ENCODE measurements at regions not wholly inside any gene's neighbourhood (a gene's known extent, or its start where the extent isn't known, plus 50 kb on each side); places are given as distances from the start of the nearest gene placed in this dataset.

DNA sequence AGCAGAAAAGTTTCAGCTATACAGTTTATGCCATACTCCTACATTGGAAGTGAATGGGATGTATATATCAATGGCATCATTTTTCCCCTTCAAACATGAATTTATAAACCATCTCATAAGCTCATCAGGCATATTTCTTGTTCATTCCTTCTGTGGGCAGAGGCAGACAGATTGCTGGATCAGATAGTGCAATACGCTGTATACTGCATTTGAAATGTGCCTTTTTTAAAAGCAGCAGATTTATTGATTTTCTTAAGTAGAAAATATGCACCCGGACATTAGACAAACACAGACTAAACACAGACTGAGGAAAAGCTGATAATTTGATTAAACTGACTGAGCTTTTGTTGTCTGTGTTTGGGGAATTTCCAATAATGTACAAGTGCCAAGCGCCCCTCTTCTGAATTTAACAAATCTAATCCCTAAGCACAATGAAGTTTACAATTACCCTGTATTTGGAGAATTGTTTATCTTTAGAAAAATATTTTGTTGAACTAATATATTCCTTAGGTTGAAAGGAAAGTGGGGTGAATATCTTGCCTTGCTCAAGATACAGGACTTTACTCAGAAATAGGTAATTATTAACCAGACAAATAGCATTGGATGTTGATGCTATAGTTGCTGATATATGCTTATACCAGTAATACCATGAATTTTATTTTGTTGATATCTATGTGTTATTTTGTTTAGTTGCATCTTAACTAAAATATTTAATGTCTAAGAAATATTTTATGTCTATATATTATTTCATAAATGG, 566.6 kb upstream of the MEF2C start:
- no peak overlapping the region for H3K56ac ChIP-seq (replicated peaks; ENCODE audit: insufficient read length, low read depth, low read length)
- H3K4me3 ChIP-seq (ENCODE audit: extremely low read depth in 1 of 4, insufficient read depth in 2 of 4, low read depth in 3 of 4, low read length in 4 of 4): no peak overlapping the region
- peaks cover 0 to 4% (median 1%) of the 10 kb centered on the region in 4 experiments; a peak in 3 of 7 replicates for H3K4me1 ChIP-seq (replicated peaks in 1 of 4; ENCODE audit: control insufficient read depth in 3 of 4, insufficient read depth in 4 of 4, low read length in 3 of 4)
- H4K8ac ChIP-seq (ENCODE audit: extremely low read depth, insufficient read depth, low read length): no peak overlapping the region
- H2AFZ ChIP-seq (ENCODE audit: low read length): no peak overlapping the region
- peak overlapping the region; percentile 92 for H2BK120ac ChIP-seq (replicated peaks; ENCODE audit: low read depth, low read length)
- H2BK5ac ChIP-seq (ENCODE audit: low read depth, low read length): no peak overlapping the region
- no peak overlapping the region for H3K4ac ChIP-seq (replicated peaks; ENCODE audit: insufficient read length, low read depth, low read length)
- no peak overlapping the region for H2AK5ac ChIP-seq (ENCODE audit: low read depth, low read length)
- FAIRE-seq (no peak), DNase-seq (ENCODE audit: low read depth in 1 of 2, low spot score in 2 of 2) (no peak)
- no peak overlapping the region for H3K18ac ChIP-seq (ENCODE audit: extremely low read depth, low read length)
- TF ChIP-seq KDM5A (IDR thresholded peaks at IDR 0.05; ENCODE audit: low read length) (no peak), NRF1 (IDR thresholded peaks at IDR 0.05; ENCODE audit: low read depth, low read length) (no peak), HDAC6 (IDR thresholded peaks at IDR 0.05; ENCODE audit: low read depth, low read length) (no peak)
- no peak overlapping the region for H3K9ac ChIP-seq (replicated peaks in 1 of 4; ENCODE audit: extremely low read depth in 1 of 4, low read depth in 3 of 4, low read length in 3 of 4)
- ChIA-PET CTCF (ENCODE audit: partially characterized antibody) (interaction anchor here (0.7 to 1.0 kb wide), 2 partner anchors 48 to 53 kb away, joined by 3 read pairs; no protein-coding TSS in a partner anchor), POLR2A (ENCODE audit: partially characterized antibody) (no interaction called here)
- no peak overlapping the region for H4K91ac ChIP-seq (replicated peaks; ENCODE audit: insufficient read length, low read length)
- no peaks in the 10 kb centered on the region for H3K23me2 ChIP-seq (ENCODE audit: low read depth, low read length)
- H3K4me2 ChIP-seq (ENCODE audit: insufficient read depth in 1 of 2, low read depth in 2 of 2, low read length in 2 of 2): no peak overlapping the region
- H4K5ac ChIP-seq (ENCODE audit: insufficient read length, low read depth, low read length): no peak overlapping the region
- H3K27ac ChIP-seq (ENCODE audit: low read depth, low read length): no peak overlapping the region
- H3K79me2 ChIP-seq (ENCODE audit: control insufficient read depth in 1 of 2, insufficient read depth in 2 of 2, low read length in 2 of 2): no peaks in the 10 kb centered on the region
- H3K27me3 ChIP-seq (replicated peaks in 1 of 4; ENCODE audit: control insufficient read depth in 3 of 4, extremely low read depth in 1 of 4, insufficient read depth in 3 of 4, low read length in 3 of 4): no peaks in the 10 kb centered on the region
- no peaks in the 10 kb centered on the region for H3K9me3 ChIP-seq (ENCODE audit: insufficient read depth in 2 of 2, low read depth in 1 of 2, low read length in 1 of 2)
- H2BK12ac ChIP-seq (ENCODE audit: low read depth, low read length): no peak overlapping the region
- no peak overlapping the region for H2BK20ac ChIP-seq (ENCODE audit: low read length)
- no peak overlapping the region for H3K14ac ChIP-seq (ENCODE audit: insufficient read length)
- 87% methylated on average over 3 of the region's 3 CpGs; no CpG with 5 or more reads in 1 of the 2 experiments for WGBS, 2 experiments (ENCODE audit: extremely low coverage in 1 of 2, insufficient coverage in 1 of 2, insufficient read length in 1 of 2, insufficient replicate concordance in 2 of 2, low coverage in 1 of 2, low lambda C conversion rate in 2 of 2, missing lambda C conversion rate in 1 of 2)
- no peaks in the 10 kb centered on the region for H3K79me1 ChIP-seq (ENCODE audit: low read depth, low read length)
- H3K23ac ChIP-seq (ENCODE audit: insufficient read length): no peak overlapping the region
- H2BK15ac ChIP-seq (ENCODE audit: low read length): no peak overlapping the region
- no peaks in the 10 kb centered on the region for H4K20me1 ChIP-seq (replicated peaks in 1 of 2; ENCODE audit: control insufficient read depth in 1 of 2, insufficient read depth in 2 of 2, low read length in 2 of 2)
- H3K36me3 ChIP-seq (ENCODE audit: control insufficient read depth in 2 of 4, insufficient read depth in 4 of 4, low read length in 3 of 4): no peaks in the 10 kb centered on the region
